Activated naive CD8-positive, alpha-beta T cell treated with anti-CD3 and anti-CD28 coated beads, Interleukin-2, amount 50 U/mL, for 24 hours (primary cell): ENCODE measurements at regions not wholly inside any gene's neighbourhood (a gene's known extent, or its start where the extent isn't known, plus 50 kb on each side); places are given as distances from the start of the nearest gene placed in this dataset.

Experiments used
- ATAC-seq: fragments of 150-1000 bp; cut with Tn5 transposase; one replicate; pipeline ENCODE4 v1.10.0; 2021
- DNase-seq: peaks from one replicate; pipeline ENCODE4 v3.0.0; 2021
- H3K27ac Mint-ChIP-seq: one replicate; pipeline ENCODE4 v1.8.0; 2021; ENCODE audit warnings: mild to moderate bottlenecking, mixed read lengths
- H3K27me3 Mint-ChIP-seq: one replicate; pipeline ENCODE4 v1.8.0; 2021; ENCODE audit warnings: mixed read lengths
- H3K36me3 Mint-ChIP-seq: one replicate; pipeline ENCODE4 v1.8.0; 2021; ENCODE audit warnings: low read depth, mixed read lengths
- H3K4me1 Mint-ChIP-seq: one replicate; pipeline ENCODE4 v1.8.0; 2021; ENCODE audit warnings: mixed read lengths
- H3K4me3 Mint-ChIP-seq: one replicate; pipeline ENCODE4 v1.8.0; 2021; ENCODE audit warnings: mild to moderate bottlenecking, moderate library complexity, mixed read lengths
- H3K9me3 Mint-ChIP-seq: one replicate; pipeline ENCODE4 v1.8.0; 2021; ENCODE audit warnings: mixed read lengths

- Mint-ChIP-seq H3K4me1 (peaks cover 43% of the 10 kb centered on the region), H3K4me3 (no peak overlapping the region), H3K36me3 (no peaks in the 10 kb centered on the region), H3K27ac (peak overlapping the region; percentile 14), H3K9me3 (no peaks in the 10 kb centered on the region), H3K27me3 (no peaks in the 10 kb centered on the region)
- DNase-seq (no peak), ATAC-seq (peak; percentile 39)
Measured at GRCh38 chr4:81632581-81633299, 161.0 kb upstream of the RASGEF1B start.

- no peak overlapping the region for H3K4me3 Mint-ChIP-seq
- ATAC-seq: no peak
- DNase-seq: no peak
- no peaks in the 10 kb centered on the region for H3K27me3 Mint-ChIP-seq
- H3K4me1 Mint-ChIP-seq: peaks cover 44% of the 10 kb centered on the region
- no peaks in the 10 kb centered on the region for H3K9me3 Mint-ChIP-seq
- H3K36me3 Mint-ChIP-seq: no peaks in the 10 kb centered on the region
- no peak overlapping the region for H3K27ac Mint-ChIP-seq
Measured at GRCh38 chr4:81631958-81632441, 160.3 kb upstream of the RASGEF1B start.

GRCh38 chr4:81629366-81629765, 157.7 kb upstream of the RASGEF1B start:
- Mint-ChIP-seq H3K4me3 (no peak overlapping the region), H3K4me1 (peaks cover 46% of the 10 kb centered on the region), H3K27me3 (no peaks in the 10 kb centered on the region), H3K9me3 (no peaks in the 10 kb centered on the region), H3K27ac (no peak overlapping the region), H3K36me3 (no peaks in the 10 kb centered on the region)
- DNase-seq (no peak), ATAC-seq (no peak)

- DNase-seq: no peak
- no peak overlapping the region for H3K4me3 Mint-ChIP-seq
- peak; percentile 75 for ATAC-seq
Measured at GRCh38 chr4:81628489-81628888, 156.8 kb upstream of the RASGEF1B start.

DNA sequence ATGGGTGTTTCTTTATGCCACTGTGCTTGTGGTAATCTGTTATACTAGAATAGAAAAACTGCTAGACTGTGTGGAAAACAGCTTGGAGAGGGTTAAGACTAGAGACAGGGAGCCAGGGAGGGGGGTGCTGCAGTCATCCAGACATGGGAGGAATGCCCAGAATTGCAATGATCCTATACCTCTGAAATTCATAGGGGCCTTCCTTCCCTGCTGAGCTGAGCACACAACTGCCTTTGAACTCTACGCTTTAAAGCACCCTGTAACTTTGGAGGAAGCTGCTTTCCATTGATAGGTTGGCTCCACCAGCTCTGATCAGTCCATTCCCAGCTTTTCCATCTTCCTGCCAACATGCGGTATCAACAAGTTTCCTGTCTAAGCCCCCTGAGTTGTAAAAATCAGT, 155.9 kb upstream of the RASGEF1B start:
- no peak overlapping the region for H3K4me3 Mint-ChIP-seq
- H3K27me3 Mint-ChIP-seq: no peaks in the 10 kb centered on the region
- H3K9me3 Mint-ChIP-seq: no peaks in the 10 kb centered on the region
- DNase-seq (no peak), ATAC-seq (no peak)
- no peak overlapping the region for H3K27ac Mint-ChIP-seq
- no peaks in the 10 kb centered on the region for H3K36me3 Mint-ChIP-seq
- peaks cover 41% of the 10 kb centered on the region for H3K4me1 Mint-ChIP-seq

More at GRCh38 chr4:81628489-81628888, 156.8 kb upstream of the RASGEF1B start:
- Mint-ChIP-seq H3K4me1 (peaks cover 46% of the 10 kb centered on the region), H3K9me3 (no peaks in the 10 kb centered on the region), H3K36me3 (no peaks in the 10 kb centered on the region), H3K27ac (no peak overlapping the region), H3K27me3 (no peaks in the 10 kb centered on the region)

- H3K36me3 Mint-ChIP-seq: no peaks in the 10 kb centered on the region
- H3K27ac Mint-ChIP-seq: no peak overlapping the region
- H3K9me3 Mint-ChIP-seq: no peaks in the 10 kb centered on the region
- H3K4me3 Mint-ChIP-seq: no peak overlapping the region
- H3K27me3 Mint-ChIP-seq: no peaks in the 10 kb centered on the region
- H3K4me1 Mint-ChIP-seq: peaks cover 33% of the 10 kb centered on the region
- no peak for DNase-seq
- ATAC-seq: no peak
Measured at GRCh38 chr4:81626851-81627250, 155.1 kb upstream of the RASGEF1B start.

GRCh38 chr4:81625422-81626417, 154.0 kb upstream of the RASGEF1B start:
- no peaks in the 10 kb centered on the region for H3K27me3 Mint-ChIP-seq
- H3K4me1 Mint-ChIP-seq: peaks cover 25% of the 10 kb centered on the region
- no peaks in the 10 kb centered on the region for H3K9me3 Mint-ChIP-seq
- H3K27ac Mint-ChIP-seq: no peak overlapping the region
- DNase-seq (no peak), ATAC-seq (no peak)
- no peaks in the 10 kb centered on the region for H3K36me3 Mint-ChIP-seq
- H3K4me3 Mint-ChIP-seq: no peak overlapping the region

- no peak overlapping the region for H3K4me3 Mint-ChIP-seq
- no peaks in the 10 kb centered on the region for H3K36me3 Mint-ChIP-seq
- DNase-seq (no peak), ATAC-seq (no peak)
- no peaks in the 10 kb centered on the region for H3K27me3 Mint-ChIP-seq
- no peak overlapping the region for H3K27ac Mint-ChIP-seq
- peaks cover 16% of the 10 kb centered on the region for H3K4me1 Mint-ChIP-seq
- H3K9me3 Mint-ChIP-seq: no peaks in the 10 kb centered on the region
Measured at GRCh38 chr4:81623434-81623833, 151.7 kb upstream of the RASGEF1B start.

- DNase-seq (no peak), ATAC-seq (no peak)
- H3K4me3 Mint-ChIP-seq: no peak overlapping the region
- peaks cover 8% of the 10 kb centered on the region for H3K4me1 Mint-ChIP-seq
- no peaks in the 10 kb centered on the region for H3K9me3 Mint-ChIP-seq
- H3K27ac Mint-ChIP-seq: no peak overlapping the region
- no peaks in the 10 kb centered on the region for H3K36me3 Mint-ChIP-seq
- no peaks in the 10 kb centered on the region for H3K27me3 Mint-ChIP-seq
Measured at GRCh38 chr4:81622474-81623184, 150.9 kb upstream of the RASGEF1B start.

DNA sequence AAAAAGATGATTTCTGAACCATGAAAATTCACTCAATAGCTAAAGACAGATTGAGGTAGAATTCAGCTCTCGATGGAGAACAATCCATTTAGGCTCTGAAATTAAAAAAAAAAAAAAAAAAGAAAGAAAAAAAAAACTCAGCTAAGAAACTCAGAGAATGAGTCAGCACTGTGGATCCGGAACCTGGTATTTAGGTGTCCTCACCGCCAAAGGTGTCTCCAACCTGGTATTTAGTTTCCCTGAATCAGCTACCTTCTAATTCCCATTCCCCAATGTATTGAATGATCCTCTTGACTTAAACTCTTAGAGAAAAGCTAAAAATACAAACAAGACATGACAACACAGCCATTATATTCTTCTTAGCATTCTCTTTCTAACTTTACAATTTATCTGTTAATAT, 150.3 kb upstream of the RASGEF1B start:
- ATAC-seq (no peak), DNase-seq (no peak)
- H3K27ac Mint-ChIP-seq: no peak overlapping the region
- no peaks in the 10 kb centered on the region for H3K27me3 Mint-ChIP-seq
- no peaks in the 10 kb centered on the region for H3K36me3 Mint-ChIP-seq
- H3K4me1 Mint-ChIP-seq: peaks cover 7% of the 10 kb centered on the region
- H3K4me3 Mint-ChIP-seq: no peak overlapping the region
- H3K9me3 Mint-ChIP-seq: no peaks in the 10 kb centered on the region

- Mint-ChIP-seq H3K27ac (no peak overlapping the region), H3K27me3 (no peaks in the 10 kb centered on the region), H3K9me3 (no peaks in the 10 kb centered on the region), H3K36me3 (no peaks in the 10 kb centered on the region), H3K4me3 (no peak overlapping the region), H3K4me1 (peaks cover 7% of the 10 kb centered on the region)
- DNase-seq (no peak), ATAC-seq (no peak)
Measured at GRCh38 chr4:81621490-81621889, 149.8 kb upstream of the RASGEF1B start.

- no peak for ATAC-seq
- H3K4me1 Mint-ChIP-seq: peaks cover 2% of the 10 kb centered on the region
- H3K9me3 Mint-ChIP-seq: no peaks in the 10 kb centered on the region
- H3K4me3 Mint-ChIP-seq: no peak overlapping the region
- H3K36me3 Mint-ChIP-seq: no peaks in the 10 kb centered on the region
- no peak for DNase-seq
- H3K27me3 Mint-ChIP-seq: no peaks in the 10 kb centered on the region
- no peak overlapping the region for H3K27ac Mint-ChIP-seq
Measured at GRCh38 chr4:81620442-81620841, 148.7 kb upstream of the RASGEF1B start.

DNA sequence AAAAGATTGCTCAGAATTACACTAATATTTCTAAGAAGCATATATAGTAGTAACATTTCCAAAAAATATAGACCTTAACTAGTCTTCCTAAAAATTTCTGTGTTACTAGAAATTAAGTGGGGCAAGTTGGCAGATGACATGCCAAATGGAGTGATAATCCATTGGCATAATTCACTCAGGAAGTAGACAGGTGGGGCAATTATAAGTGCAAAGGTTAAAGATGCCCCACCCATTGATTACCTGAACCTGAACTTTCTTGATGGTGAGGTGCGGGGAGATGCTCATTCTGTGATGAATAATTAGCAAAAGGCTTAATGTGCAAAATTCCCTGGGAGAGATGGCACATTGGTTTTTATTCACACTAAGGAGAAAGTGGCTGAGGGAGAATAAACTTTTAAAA, 145.8 kb upstream of the RASGEF1B start:
- Mint-ChIP-seq H3K27me3 (no peaks in the 10 kb centered on the region), H3K4me3 (no peak overlapping the region), H3K9me3 (no peaks in the 10 kb centered on the region), H3K36me3 (no peaks in the 10 kb centered on the region), H3K4me1 (no peaks in the 10 kb centered on the region), H3K27ac (no peak overlapping the region)
- no peak for ATAC-seq
- no peak for DNase-seq

GRCh38 chr4:81611221-81611620, 139.5 kb upstream of the RASGEF1B start:
- DNase-seq (no peak), ATAC-seq (no peak)
- Mint-ChIP-seq H3K4me1 (peaks cover 8% of the 10 kb centered on the region), H3K27me3 (no peaks in the 10 kb centered on the region), H3K9me3 (no peaks in the 10 kb centered on the region), H3K4me3 (no peak overlapping the region), H3K27ac (peak overlapping the region; percentile 11), H3K36me3 (no peaks in the 10 kb centered on the region)
